HCT116 (cell line): ENCODE measurements at regions not wholly inside any gene's neighbourhood (a gene's known extent, or its start where the extent isn't known, plus 50 kb on each side); places are given as distances from the start of the nearest gene placed in this dataset.

Experiments used
- ATAC-seq: fragments of 200-7000 bp; cut with Tn5 transposase; 2 replicates; pipeline ENCODE4 v1.9.1; 2020; ENCODE audit warnings: mild to moderate bottlenecking, moderate library complexity
- BruUV-seq: library from RNA; stranded (reverse); fragments of 400-500 nt; replicated peaks from 2 replicates; lab custom pipeline; 2021; lab: Mats Ljungman, UMichigan
- CTCF ChIA-PET: fragments of 300-600 bp; sonication (Branson Sonifier 250); formaldehyde crosslinking; loops from one replicate; lab custom pipeline; 2021; ENCODE audit warnings: antibody characterized with exemption; lab: Charles Lee
- POLR2A ChIA-PET: fragments of 300-600, 350-600 bp; sonication (Branson Sonifier 250); formaldehyde crosslinking; loops from one replicate; lab custom pipeline; 2021; ENCODE audit warnings: antibody characterized with exemption; lab: Charles Lee
- RAD21 ChIA-PET, 2 experiments: fragments of 300-600 bp; sonication (Branson Sonifier 250); formaldehyde crosslinking; loops; one replicate each; lab custom pipeline; 2023; ENCODE audit warnings: low total read pairs in 2 of 2; ENCODE audit not compliant: uncharacterized antibody in 2 of 2, unreplicated experiment in 2 of 2, low non-redundant PET in 1 of 2; lab: Charles Lee
- DNase-seq: peaks from one replicate; pipeline ENCODE4 v3.0.0-alpha.2; 2010; ENCODE audit warnings: low read depth, low spot score
- H2AFZ ChIP-seq: fragments of 200-600 bp; shearing (Covaris generic), sonication (generic); 2 replicates; pipeline ENCODE4 v1.6.1; 2017; ENCODE audit warnings: low read depth, mixed run types, mixed read lengths, antibody characterized with exemption, low read length; ENCODE audit not compliant: poor library complexity, severe bottlenecking
- H3K27ac ChIP-seq: 2 replicates; pipeline ENCODE4 v1.5.1; 2012; ENCODE audit warnings: low read depth, low read length
- H3K27me3 ChIP-seq: fragments of 200-600 bp; sonication (generic); 2 replicates; pipeline ENCODE4 v1.6.1; 2016; ENCODE audit warnings: mixed run types, low read length, mixed read lengths; ENCODE audit not compliant: insufficient read depth
- H3K36me3 ChIP-seq, 2 experiments: fragments of 200-500 bp in 1 of 2; fragments of 200-600 bp in 1 of 2; sonication (Bioruptor generic) in 1 of 2; sonication (generic) in 1 of 2; 2 replicates each; pipeline versions ENCODE4 v1.5.1 to v1.6.1; 2014 to 2016; ENCODE audit warnings: low read length in 2 of 2, inconsistent platforms in 1 of 2, mixed read lengths in 1 of 2, mixed run types in 1 of 2; ENCODE audit not compliant: insufficient read depth in 2 of 2, control insufficient read depth in 1 of 2
- H3K4me1 ChIP-seq, 2 experiments: fragments of 200-600 bp in 1 of 2; sonication (generic) in 1 of 2; 2 replicates each; pipeline versions ENCODE4 v1.5.1 to v1.6.1; 2012 to 2017; ENCODE audit warnings: low read length in 2 of 2, inconsistent platforms in 1 of 2, mild to moderate bottlenecking in 1 of 2, mixed read lengths in 1 of 2, mixed run types in 1 of 2, moderate library complexity in 1 of 2; ENCODE audit not compliant: insufficient read depth in 2 of 2, control insufficient read depth in 1 of 2
- H3K4me2 ChIP-seq: fragments of 200-600 bp; sonication (generic); 2 replicates; pipeline ENCODE4 v1.6.1; 2017; ENCODE audit warnings: mixed run types, low read length, mixed read lengths
- H3K4me3 ChIP-seq, 2 experiments: fragments of 200-600 bp in 1 of 2; sonication (generic) in 1 of 2; replicated peaks in 1 of 2; 2 replicates each; pipeline ENCODE4 v1.5.1; 2011 to 2016; ENCODE audit warnings: low read length in 2 of 2, control low read depth in 1 of 2, low read depth in 1 of 2, mild to moderate bottlenecking in 1 of 2, mixed read lengths in 1 of 2, mixed run types in 1 of 2
- H3K79me2 ChIP-seq: fragments of 200-600 bp; sonication (generic); 2 replicates; pipeline ENCODE4 v1.6.1; 2017; ENCODE audit warnings: mild to moderate bottlenecking, mixed run types, low read length, moderate library complexity, mixed read lengths; ENCODE audit not compliant: insufficient read depth
- H3K9ac ChIP-seq: fragments of 200-600 bp; sonication (generic); 2 replicates; pipeline ENCODE4 v1.6.1; 2016; ENCODE audit warnings: low read length, mixed read lengths
- H3K9me2 ChIP-seq: fragments of 200-600 bp; sonication (generic), shearing (Covaris generic); 2 replicates; pipeline ENCODE4 v1.6.1; 2017; ENCODE audit warnings: mixed run types, mild to moderate bottlenecking, moderate library complexity; ENCODE audit not compliant: insufficient read depth
- H3K9me3 ChIP-seq, 2 experiments: fragments of 200-500 bp in 1 of 2; fragments of 200-600 bp in 1 of 2; sonication (Bioruptor generic) in 1 of 2; sonication (generic) in 1 of 2; 2 replicates each; pipeline ENCODE4 v1.6.1; 2014 to 2017; ENCODE audit warnings: low read length in 2 of 2, mixed read lengths in 2 of 2, inconsistent platforms in 1 of 2, low read depth in 1 of 2, mild to moderate bottlenecking in 1 of 2, mixed run types in 1 of 2, moderate library complexity in 1 of 2; ENCODE audit not compliant: control insufficient read depth in 1 of 2, insufficient read depth in 1 of 2
- H4K20me1 ChIP-seq: fragments of 200-600 bp; sonication (generic), shearing (Covaris generic); 2 replicates; pipeline ENCODE4 v1.6.1; 2017; ENCODE audit warnings: mixed run types, mild to moderate bottlenecking, moderate library complexity; ENCODE audit not compliant: insufficient read depth
- ATF3 ChIP-seq: IDR thresholded peaks from 2 replicates; pipeline ENCODE4 v1.6.1; 2012
- CEBPB ChIP-seq: IDR thresholded peaks from 2 replicates; pipeline ENCODE4 v1.6.1; 2012; ENCODE audit warnings: low read depth
- CTCF ChIP-seq, 3 experiments: fragments of 200-600 bp in 1 of 3; sonication (generic) in 1 of 3; IDR thresholded peaks in 2 of 3; conservative IDR thresholded peaks in 1 of 3; 2 replicates each; pipeline ENCODE4 v1.5.1; 2012 to 2017; ENCODE audit warnings: low read depth in 2 of 3, low read length in 2 of 3, antibody characterized with exemption in 1 of 3, borderline replicate concordance in 1 of 3, control low read depth in 1 of 3, mild to moderate bottlenecking in 1 of 3, mixed read lengths in 1 of 3, mixed run types in 1 of 3, moderate library complexity in 1 of 3; ENCODE audit not compliant: insufficient read depth in 1 of 3
- ELF1 ChIP-seq: IDR thresholded peaks from 2 replicates; pipeline ENCODE4 v1.6.1; 2012; ENCODE audit warnings: low read depth, borderline replicate concordance
- JUND ChIP-seq: IDR thresholded peaks from 2 replicates; pipeline ENCODE4 v1.6.1; 2012
- POLR2A ChIP-seq: IDR thresholded peaks from 2 replicates; pipeline ENCODE4 v1.7.0; 2011; ENCODE audit warnings: borderline replicate concordance; ENCODE audit not compliant: insufficient read depth, insufficient read length; ENCODE audit errors: extremely low read depth
- SP1 ChIP-seq: IDR thresholded peaks from 2 replicates; pipeline ENCODE4 v1.6.1; 2012; ENCODE audit warnings: low read depth
- SRF ChIP-seq: IDR thresholded peaks from 2 replicates; pipeline ENCODE4 v1.6.1; 2012; ENCODE audit warnings: low read depth
- YY1 ChIP-seq: IDR thresholded peaks from 2 replicates; pipeline ENCODE4 v1.6.1; 2011; ENCODE audit warnings: low read length, low read depth, moderate library complexity, mild to moderate bottlenecking; ENCODE audit not compliant: insufficient replicate concordance; ENCODE audit errors: extremely low read depth
- ZBTB33 ChIP-seq: IDR thresholded peaks from 2 replicates; pipeline ENCODE4 v1.6.1; 2011; ENCODE audit warnings: mild to moderate bottlenecking, low read length, moderate library complexity; ENCODE audit not compliant: insufficient replicate concordance; ENCODE audit errors: extremely low read depth
- intact Hi-C: fragments of 100-400 bp; cut with micrococcal nuclease; formaldehyde crosslinking; loops from 2 replicates; pipeline ENCODE4 v1.10.0; 2022

- H3K9me3 ChIP-seq, result no peaks in the 10 kb centered on the region
- intact Hi-C loops, result no loop called here
- BruUV-seq, result no TSS peak
- ChIA-PET RAD21 (no interaction called here), CTCF (no interaction called here), POLR2A (no interaction called here)
- TF ChIP-seq SRF, result no peak
- no peak for TF ChIP-seq JUND
- no peak for TF ChIP-seq ZBTB33
- no peak for TF ChIP-seq POLR2A
- H3K9ac ChIP-seq, result no peak overlapping the region
- H3K36me3 ChIP-seq, result no peaks in the 10 kb centered on the region
- no peaks in the 10 kb centered on the region for H3K4me1 ChIP-seq
- H3K79me2 ChIP-seq, result no peaks in the 10 kb centered on the region
- H3K27me3 ChIP-seq, result no peaks in the 10 kb centered on the region
- no peaks in the 10 kb centered on the region for H4K20me1 ChIP-seq
- H2AFZ ChIP-seq, result no peak overlapping the region
- no peak overlapping the region for H3K27ac ChIP-seq
- no peak for ATAC-seq
- no peaks in the 10 kb centered on the region for H3K9me2 ChIP-seq
- DNase-seq, result no peak
- no peak overlapping the region for H3K4me3 ChIP-seq
- H3K4me2 ChIP-seq, result no peak overlapping the region
Measured at GRCh38 chrY:15457682-15458081, 933.4 kb downstream of the NLGN4Y start.

- Histone ChIP-seq H3K4me2 (no peak overlapping the region), H3K9ac (no peak overlapping the region), H3K79me2 (no peaks in the 10 kb centered on the region), H3K9me2 (no peaks in the 10 kb centered on the region), H3K4me1 (no peaks in the 10 kb centered on the region), H4K20me1 (no peaks in the 10 kb centered on the region), H2AFZ (no peak overlapping the region), H3K36me3 (no peaks in the 10 kb centered on the region), H3K4me3 (no peak overlapping the region), H3K27ac (no peak overlapping the region), H3K27me3 (no peaks in the 10 kb centered on the region), H3K9me3 (no peaks in the 10 kb centered on the region)
- BruUV-seq, result no TSS peak
- DNase-seq, result no peak
- ChIA-PET POLR2A (no interaction called here), RAD21 (no interaction called here), CTCF (no interaction called here)
- ATAC-seq, result no peak
- TF ChIP-seq SRF (no peak), CTCF (IDR thresholded peaks at IDR 0.05 in 2 of 3, conservative IDR thresholded peaks at IDR 0.05 in 1 of 3; ENCODE audit: borderline replicate concordance in 1 of 3, insufficient read depth in 1 of 3, low read depth in 2 of 3, low read length in 2 of 3) (no peak), CEBPB (no peak), YY1 (no peak), SP1 (no peak), JUND (no peak), ELF1 (no peak), ATF3 (no peak)
- intact Hi-C loops, result no loop called here
Measured at GRCh38 chrY:15458426-15458825, 934.1 kb downstream of the NLGN4Y start.
